ENCODE measurements at regions not wholly inside any gene's neighbourhood (a gene's known extent, or its start where the extent isn't known, plus 50 kb on each side); places are given as distances from the start of the nearest gene placed in this dataset.
"Not testable (repeated sequence)": the region's sequence is repeated elsewhere in the genome, so short reads cannot be mapped to it uniquely, and the experiment has no call there.

GRCh38 chr2:62410015-62410453 lies 96.0 kb downstream of the TMEM17 start:
- DNase-seq = no peak

- no peak for DNase-seq
Measured at GRCh38 chr2:62409442-62409841, 96.6 kb downstream of the TMEM17 start.

GRCh38 chr2:62408241-62408677 lies 97.7 kb downstream of the TMEM17 start:
- no peak for DNase-seq

GRCh38 chr2:62407838-62408237 lies 98.2 kb downstream of the TMEM17 start:
- no peak for DNase-seq

GRCh38 chr2:62407401-62407800 lies 98.6 kb downstream of the TMEM17 start:
- DNase-seq = no peak

- no peak for DNase-seq
Measured at GRCh38 chr2:62406573-62407043, 99.4 kb downstream of the TMEM17 start.

GRCh38 chr2:62404913-62405312 lies 101.1 kb downstream of the TMEM17 start:
- no peak for DNase-seq

- no peak for DNase-seq
Measured at GRCh38 chr2:62402156-62402555, 103.8 kb downstream of the TMEM17 start.

- no peak for DNase-seq
Measured at GRCh38 chr2:62398356-62398755, 107.6 kb downstream of the TMEM17 start.

- DNase-seq = no peak
Measured at GRCh38 chr2:62396880-62397279, 109.1 kb downstream of the TMEM17 start.

- DNase-seq = no peak
Measured at GRCh38 chr2:62393293-62393692, 112.7 kb downstream of the TMEM17 start.

GRCh38 chr2:62391696-62392095 lies 114.3 kb downstream of the TMEM17 start:
- DNase-seq = no peak

GRCh38 chr2:62386378-62386777 lies 119.6 kb downstream of the TMEM17 start:
- DNase-seq = not testable (repeated sequence)

GRCh38 chr2:62383846-62384245 lies 122.1 kb downstream of the TMEM17 start:
- no peak for DNase-seq

GRCh38 chr2:62382757-62383156 lies 123.2 kb downstream of the TMEM17 start:
- DNase-seq = no peak

- DNase-seq = no peak
Measured at GRCh38 chr2:62382122-62382521, 123.9 kb downstream of the TMEM17 start.

GRCh38 chr2:62381656-62382055 lies 124.3 kb downstream of the TMEM17 start:
- no peak for DNase-seq

- DNase-seq = no peak
Measured at GRCh38 chr2:62379566-62379965, 126.4 kb downstream of the TMEM17 start.

- no peak for DNase-seq
Measured at GRCh38 chr2:62375113-62375420, 130.9 kb downstream of the TMEM17 start.

GRCh38 chr2:62374301-62375112 lies 131.5 kb downstream of the TMEM17 start:
- no peak for DNase-seq

- no peak for DNase-seq
Measured at GRCh38 chr2:62372824-62373223, 133.2 kb downstream of the TMEM17 start.

- no peak for DNase-seq
Measured at GRCh38 chr2:62370321-62371250, 135.4 kb downstream of the TMEM17 start.

GRCh38 chr2:62369541-62370202 lies 136.3 kb downstream of the TMEM17 start:
- no peak for DNase-seq
